GM12875 (cell line): ENCODE measurements at regions not wholly inside any gene's neighbourhood (a gene's known extent, or its start where the extent isn't known, plus 50 kb on each side); places are given as distances from the start of the nearest gene placed in this dataset.

Experiments
- H3K4me3 ChIP-seq: one replicate; pipeline ENCODE4 v1.5.1; 2011; ENCODE audit warnings: low read depth, low read length, control low read depth
- CTCF ChIP-seq: IDR thresholded peaks from 2 replicates; pipeline ENCODE4 v1.5.1; 2011; ENCODE audit warnings: low read depth, mild to moderate bottlenecking, control low read depth, inconsistent platforms, low read length, moderate library complexity, borderline replicate concordance; ENCODE audit not compliant: insufficient read depth

DNA sequence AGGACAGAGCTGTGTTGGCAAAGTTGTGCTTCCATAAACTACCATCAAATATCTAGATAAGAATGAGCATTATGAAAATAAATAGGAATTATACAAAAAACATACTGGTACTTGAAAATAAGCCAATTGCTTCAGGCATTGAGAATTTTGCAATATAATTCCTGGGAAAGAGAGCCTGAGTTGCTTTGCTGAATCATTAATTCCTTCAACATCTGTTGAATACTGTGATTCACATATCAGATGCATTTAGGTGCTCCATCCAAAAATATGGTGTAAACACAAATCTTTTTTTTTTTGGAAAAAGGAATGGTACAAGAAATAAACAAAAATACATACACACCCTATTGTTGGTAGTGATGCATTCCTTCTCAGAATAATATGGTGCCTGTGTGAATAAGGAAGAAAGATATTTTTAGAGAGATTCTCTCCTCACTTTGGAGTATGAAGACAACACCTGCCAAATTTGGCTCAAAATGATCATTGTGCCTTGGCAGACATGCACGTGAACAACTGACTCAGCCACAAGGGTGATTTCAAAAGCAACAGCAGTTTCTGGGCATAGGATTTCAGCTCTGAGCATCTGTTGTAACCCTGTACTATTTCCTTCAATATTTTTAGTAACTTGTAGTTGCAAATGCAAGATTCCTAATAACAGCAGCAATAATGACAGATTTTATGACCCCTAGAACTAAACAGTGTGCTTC lies 96.7 kb downstream of the CAVIN4 start:
- TF ChIP-seq CTCF = no peak

GRCh38 chr9:100679834-100680233 lies 102.0 kb downstream of the CAVIN4 start:
- no peak overlapping the region for H3K4me3 ChIP-seq
- TF ChIP-seq CTCF = no peak

More for the DNA sequence above, 96.7 kb downstream of the CAVIN4 start:
- no peak overlapping the region for H3K4me3 ChIP-seq

DNA sequence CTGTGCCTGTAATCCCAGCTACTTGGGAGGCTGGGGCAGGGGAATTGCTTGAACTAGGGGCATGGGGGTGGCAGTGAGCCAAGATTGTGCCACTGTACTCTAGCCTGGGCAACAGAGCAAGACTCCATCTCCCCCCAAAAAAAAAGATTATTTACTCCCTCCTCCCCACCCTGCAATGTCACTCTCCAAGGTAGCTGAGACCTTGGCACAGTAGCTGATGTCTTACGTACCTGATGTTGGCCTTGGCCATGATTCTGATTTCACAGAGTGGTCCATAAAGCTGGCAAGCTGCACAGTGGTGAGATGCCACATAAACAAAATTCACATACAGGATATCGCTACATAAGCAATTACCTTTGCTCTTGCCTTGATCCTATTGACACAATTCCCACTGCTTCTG lies 108.5 kb downstream of the CAVIN4 start:
- no peak overlapping the region for H3K4me3 ChIP-seq
- no peak for TF ChIP-seq CTCF

DNA sequence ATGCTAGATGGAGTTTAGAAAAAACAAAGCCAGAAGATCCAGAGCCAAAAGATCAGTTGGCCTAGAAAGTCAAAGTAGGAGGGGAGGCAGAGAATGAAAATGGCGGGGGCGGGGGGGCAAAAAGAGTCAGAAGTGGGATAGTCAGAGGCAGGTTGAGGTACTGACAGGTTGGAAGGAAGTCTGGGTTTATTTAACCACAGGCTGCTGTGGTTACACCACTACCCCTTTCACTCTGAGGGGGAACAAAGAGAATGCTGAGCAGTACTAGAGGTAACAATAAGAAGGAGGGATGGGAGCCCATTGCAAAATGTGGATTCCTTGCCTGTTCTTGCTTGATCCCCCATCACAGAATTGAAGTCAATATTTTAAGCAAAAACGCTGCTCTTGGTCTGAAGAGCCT lies 111.8 kb downstream of the CAVIN4 start:
- TF ChIP-seq CTCF = no peak
- no peak overlapping the region for H3K4me3 ChIP-seq

- no peak overlapping the region for H3K4me3 ChIP-seq
- TF ChIP-seq CTCF = no peak
These were observed 112.6 kb downstream of the CAVIN4 start for GRCh38 chr9:100690438-100690837.

- TF ChIP-seq CTCF = no peak
- no peak overlapping the region for H3K4me3 ChIP-seq
These were observed 119.5 kb downstream of the CAVIN4 start for GRCh38 chr9:100697339-100697738.

GRCh38 chr9:100698945-100699344 lies 121.1 kb downstream of the CAVIN4 start:
- no peak overlapping the region for H3K4me3 ChIP-seq
- TF ChIP-seq CTCF = no peak
